GM18499 (cell line): ENCODE measurements at regions not wholly inside any gene's neighbourhood (a gene's known extent, or its start where the extent isn't known, plus 50 kb on each side); places are given as distances from the start of the nearest gene placed in this dataset.

Experiments used
- ATAC-seq: cut with Tn5 transposase; IDR thresholded peaks from one replicate; pipeline ENCODE4 v1.9.1; 2021; ENCODE audit warnings: moderate number of reproducible peaks; ENCODE audit not compliant: insufficient read depth, unreplicated experiment

DNA sequence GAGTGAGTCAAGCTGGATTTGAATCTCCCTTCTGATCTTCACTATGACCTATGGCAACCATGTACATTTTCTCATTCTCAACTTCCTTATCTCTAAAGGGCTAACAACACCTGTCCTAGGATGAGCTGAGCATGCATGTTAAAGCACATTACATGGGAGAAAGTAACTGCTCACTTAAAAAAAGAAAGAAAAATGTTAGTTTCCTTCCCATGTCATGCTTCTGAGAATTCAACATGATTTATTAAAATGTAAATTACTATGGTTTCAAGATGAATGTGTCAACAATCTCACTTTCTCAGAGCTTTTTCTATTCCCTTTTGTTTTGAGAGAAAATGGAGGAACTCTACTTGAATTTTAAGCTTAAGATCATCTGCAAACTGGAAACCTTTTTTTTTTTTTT is 295.3 kb downstream of the SKIDA1 start:
- peak; percentile 60 for ATAC-seq

DNA sequence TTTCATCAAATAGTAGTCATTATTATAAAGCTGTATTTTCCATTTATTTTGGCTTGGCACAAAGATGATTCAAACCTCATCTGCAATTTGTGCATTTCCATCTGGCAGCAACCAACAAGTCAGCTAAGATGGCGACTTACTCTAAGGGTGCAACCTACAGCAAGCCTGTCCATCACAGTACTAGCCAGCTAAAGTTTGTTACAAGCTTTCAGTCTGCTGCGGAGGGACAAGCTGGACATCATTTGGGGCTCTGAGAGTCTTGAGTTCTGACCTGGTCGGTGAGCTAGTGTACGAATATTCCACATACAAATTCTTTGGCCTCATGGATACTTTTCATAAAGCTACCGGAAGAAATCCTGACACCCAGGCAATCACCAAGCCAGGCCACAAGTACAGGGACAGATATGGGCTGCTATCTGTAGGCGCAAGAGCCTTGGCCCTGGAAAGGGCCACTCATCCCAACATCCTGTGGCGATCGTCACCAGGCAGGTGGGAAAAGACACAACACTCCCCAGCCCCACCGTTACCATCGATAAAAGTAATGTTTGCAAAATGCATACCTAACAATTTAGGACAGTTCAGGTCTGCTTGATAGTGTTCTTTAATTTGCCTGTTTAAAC is 307.6 kb downstream of the SKIDA1 start:
- ATAC-seq: no peak

DNA sequence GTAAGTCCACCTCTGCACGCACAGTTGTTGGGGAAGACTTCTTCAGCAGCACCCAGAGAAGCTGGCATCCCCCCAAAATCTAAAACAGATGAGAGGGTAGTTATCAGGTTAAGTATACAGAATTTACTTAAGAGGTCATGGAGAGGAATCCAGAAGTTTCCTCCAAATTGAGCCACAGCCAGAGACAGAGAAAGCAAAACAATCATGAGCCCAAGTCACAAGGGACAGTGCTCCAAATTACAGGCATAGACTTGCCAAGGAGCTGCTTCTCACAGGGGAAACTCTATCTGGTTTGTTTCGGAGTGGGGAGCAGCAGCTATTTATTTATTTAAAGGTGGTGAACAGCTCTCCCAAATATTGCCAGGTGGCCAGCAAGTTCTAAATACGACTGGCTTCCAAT is 308.4 kb downstream of the SKIDA1 start:
- ATAC-seq: no peak

DNA sequence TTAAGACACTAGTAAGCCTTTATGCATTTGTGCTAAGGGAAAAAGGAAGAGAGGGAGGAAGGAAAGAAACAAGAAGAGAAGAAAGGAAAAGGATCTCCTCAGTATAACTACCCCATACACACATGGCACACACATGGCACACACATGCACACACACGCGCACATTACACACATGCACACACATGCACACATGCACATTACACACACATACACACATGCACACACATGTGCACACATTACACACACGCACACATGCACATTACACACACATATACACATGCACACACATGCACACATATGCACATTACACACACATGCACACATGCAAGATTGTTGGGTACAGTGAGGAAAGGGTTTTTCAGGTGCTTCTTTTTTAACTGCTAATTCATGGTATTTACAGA is 311.2 kb downstream of the SKIDA1 start:
- no peak for ATAC-seq

DNA sequence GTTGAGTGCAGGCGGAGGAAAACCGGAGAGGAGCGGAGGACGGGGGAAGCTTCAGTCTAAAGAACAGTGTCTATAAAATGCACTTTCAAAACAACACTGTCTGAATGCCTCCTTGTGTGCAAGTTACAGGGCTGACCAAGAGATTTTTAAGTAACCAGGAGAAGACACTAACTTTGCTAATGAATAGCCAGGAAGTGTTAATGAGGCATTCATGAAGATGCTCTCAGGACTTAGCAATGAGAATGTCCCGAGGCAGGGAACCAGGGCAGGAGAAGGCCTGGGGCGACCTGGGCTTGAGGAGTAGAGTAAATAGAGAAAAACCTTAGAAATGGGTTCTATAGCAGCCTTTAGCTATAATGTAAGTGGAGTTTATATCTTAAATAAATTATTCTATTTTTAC is 312.1 kb downstream of the SKIDA1 start:
- ATAC-seq: no peak

DNA sequence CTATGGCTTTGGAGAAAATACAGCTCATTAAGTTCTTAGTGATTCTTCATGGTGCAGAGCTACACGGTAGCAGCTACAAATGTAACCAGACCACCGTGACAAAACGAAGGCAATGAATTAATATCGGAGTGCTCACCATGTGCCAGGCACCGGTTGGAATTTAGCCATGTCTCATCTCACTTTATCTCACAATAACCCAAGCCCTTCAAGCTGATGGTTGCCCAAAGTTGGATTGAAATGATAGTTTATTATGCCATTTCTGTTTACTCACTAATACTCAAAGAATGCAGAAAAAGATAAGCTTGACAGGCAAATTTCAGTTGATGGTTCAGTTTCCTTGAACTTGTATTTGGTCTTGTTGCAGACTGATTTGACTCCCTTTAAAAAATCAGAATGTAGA is 312.6 kb downstream of the SKIDA1 start:
- no peak for ATAC-seq

DNA sequence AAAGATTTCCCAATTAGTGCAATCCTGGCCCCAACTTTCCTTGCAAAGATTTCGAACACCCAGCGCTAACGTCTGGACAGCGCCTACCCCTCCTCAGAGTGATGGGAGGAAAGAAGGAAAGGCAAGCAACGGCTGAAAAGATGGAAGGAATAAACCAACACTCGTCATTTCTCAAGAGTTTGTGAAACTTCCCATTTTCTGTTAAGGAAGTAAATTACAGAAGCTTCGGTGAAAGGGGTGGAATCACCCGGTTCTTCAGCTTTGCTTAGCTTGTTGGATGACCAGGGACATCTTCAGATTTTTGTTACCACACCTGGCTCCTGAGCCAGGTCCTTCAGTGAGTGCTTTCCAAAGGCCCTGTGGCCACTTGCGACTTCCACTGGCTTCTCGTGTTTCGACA is 313.1 kb downstream of the SKIDA1 start:
- ATAC-seq: no peak

DNA sequence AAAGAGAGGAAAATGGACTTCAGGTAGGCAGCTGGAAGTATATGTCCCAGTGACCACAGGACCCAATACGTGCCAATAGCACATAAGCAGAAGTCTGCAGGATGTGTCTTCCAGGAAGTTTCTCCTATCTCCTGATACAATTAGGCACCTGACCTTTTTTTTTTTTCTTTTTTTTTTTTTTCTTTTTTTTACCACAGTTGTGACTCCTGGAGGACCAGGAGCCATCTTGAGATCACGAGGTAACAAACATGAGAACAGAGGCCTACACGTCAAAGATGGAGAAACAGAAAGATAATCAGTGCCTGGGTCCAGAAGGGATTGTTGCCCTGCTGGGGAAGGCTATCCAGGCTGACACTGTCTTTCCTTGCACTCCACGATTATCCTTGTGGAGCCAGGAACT is 312.4 kb upstream of the NEBL start:
- no peak for ATAC-seq

DNA sequence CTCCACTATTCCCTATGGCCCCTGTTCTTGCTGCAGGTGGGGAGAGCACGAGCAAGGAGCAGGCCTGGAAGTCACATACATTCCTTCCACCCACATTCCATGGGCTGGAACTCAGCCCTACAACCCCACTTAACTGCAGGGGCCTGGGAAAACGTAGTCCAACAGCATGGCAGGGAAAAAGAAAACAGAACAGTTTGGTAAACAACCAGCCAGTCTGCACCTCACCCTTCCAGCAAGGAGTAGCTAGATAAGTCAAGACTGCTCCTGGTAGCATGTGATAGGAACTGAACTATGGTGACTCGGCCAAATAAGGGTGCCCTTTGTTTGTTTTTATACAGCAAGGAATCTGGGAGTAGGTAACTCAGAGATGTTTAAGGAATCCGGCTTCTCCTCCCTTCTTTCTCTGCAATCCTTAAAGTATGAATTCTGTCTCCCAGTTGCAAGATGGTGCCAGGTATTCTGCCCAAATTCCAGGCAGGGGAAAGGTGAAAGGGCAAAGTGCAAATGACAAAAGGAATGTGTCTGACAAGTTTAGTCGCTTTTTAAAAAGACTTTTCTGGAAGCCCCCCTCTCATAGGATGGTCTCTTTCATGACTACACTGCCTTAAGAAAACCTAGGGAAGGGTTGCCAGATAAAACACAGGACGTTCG is 311.7 kb upstream of the NEBL start:
- no peak for ATAC-seq

DNA sequence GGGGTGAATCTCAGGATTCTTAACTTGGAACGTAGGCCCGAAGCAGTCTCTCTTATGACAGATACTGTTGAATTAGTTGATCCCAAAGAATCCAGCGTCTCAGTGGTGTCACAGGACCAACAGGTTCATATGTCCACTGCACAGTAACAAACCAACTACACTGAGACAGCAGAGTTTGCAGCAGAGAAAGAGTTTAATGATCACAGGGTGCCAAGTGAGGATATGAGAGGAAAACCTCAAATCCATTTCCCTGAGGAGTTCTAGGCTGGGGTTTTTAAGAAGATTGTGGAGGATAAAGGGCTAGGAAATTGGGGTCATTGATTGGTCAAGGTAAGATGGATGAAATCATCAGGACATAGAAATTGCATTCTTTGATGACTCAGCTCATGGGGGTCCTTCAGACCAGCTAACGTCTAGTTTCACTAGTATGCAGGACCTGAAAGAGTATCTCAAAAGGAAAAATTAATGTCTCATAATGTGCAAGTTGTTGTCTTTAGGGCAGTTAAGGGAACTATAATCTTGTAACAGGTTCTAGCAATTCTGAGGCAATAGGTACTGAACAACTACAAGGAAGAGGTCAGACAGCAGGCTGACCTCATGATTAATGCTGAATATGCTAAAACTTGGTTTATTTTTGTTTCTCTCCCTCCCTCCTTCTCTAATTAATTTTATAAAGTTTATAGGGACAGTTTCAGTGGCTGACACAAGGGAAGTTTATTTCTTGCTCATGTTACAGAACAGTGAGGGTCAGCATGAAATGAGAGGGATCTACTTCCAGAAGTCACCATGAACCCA is 310.9 kb upstream of the NEBL start:
- no peak for ATAC-seq

DNA sequence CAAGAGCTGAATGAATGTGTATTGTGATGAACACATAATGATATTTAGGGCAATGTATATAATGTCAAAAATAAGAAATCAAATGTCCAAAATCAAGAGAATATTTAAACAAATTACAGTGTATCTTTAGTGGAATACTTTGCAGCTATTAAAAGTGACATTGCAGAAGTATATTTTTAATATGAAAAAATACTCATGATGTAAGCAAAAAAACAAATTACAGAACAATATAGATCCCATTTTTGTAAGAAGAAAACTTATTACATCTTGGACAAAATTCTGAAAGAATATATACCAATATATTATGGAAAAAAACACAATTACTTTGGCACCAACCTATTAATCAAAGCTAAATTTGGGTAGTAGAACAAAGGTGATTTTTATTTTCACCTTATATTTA is 308.2 kb upstream of the NEBL start:
- no peak for ATAC-seq

DNA sequence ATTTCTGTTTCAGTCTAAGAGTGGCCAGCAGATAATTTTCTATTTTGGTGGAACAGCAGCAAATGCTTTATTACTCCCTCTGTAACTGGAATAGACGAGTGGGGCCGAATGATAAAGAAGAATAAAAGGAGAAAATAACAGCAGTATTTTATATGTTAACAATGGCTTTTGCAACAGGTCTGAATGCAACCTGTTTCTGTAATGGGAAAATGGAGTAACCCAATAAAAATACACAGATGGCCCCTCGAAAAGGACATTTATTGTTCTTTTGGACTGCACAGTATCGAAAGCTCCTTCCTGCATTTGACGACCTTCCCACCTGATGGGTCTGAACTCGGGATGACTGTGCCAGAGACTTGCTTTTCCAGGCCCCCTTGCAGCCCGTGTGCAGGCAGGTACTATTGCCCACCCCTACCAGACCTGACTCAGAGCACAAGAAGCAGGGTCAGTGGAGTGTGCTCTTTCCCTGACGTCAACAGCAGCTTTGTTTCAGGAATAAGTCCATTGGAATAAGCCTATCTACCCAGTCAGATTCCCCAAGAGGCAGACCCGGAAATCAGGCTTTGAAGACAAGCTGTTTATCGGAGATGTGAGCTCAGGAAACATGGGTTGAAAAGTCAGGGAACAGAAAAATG is 306.5 kb upstream of the NEBL start:
- no peak for ATAC-seq

DNA sequence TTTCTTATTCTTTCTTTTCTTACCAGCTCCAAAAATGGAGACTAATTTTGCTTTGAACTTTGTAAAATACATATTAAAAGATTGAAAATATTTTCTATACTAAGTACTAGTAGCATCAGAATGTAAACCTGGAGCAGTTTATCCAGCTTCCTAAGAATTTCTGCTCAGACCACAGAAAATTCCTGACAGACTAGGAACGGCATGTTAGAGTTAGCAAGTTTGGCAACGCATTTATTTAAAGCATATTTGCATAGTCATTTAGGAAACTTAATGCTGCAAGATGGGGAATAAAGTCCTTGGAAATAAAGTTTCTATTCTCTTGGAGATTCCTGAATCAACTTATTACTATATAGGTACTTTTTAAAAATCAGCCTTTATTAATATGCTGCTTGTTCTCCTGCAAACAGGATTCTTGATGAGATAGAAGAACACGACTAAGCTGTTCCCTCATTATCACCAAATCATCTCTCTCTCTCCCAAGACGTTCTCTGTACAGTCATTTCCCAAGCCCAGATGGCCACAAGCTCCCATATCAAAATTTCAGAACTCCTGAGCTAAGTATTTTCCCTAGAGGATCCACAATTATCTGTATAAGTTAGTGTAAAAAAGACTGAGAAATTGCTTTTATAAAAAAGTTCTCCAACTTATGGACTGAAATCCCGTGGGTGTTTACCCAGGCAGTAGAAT is 305.8 kb upstream of the NEBL start:
- no peak for ATAC-seq

DNA sequence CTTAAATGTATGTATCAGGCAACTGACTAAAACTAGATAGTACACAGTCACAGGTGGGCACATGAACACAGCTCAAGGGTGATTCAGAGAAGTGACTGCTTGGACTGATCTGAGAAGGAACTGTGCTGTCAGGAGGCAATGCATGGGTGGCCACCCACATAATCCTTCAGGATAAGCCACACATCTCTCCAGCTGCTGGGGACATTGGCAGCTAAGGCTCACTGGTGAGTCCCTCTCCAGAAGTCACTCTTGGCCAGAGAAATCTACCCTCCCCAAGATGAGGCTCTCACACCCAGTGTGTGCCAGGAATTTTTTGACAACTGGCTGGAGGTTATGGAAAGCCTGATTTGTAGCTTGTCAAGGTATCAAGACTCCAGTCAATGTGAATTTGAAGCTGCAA is 302.4 kb upstream of the NEBL start:
- no peak for ATAC-seq

DNA sequence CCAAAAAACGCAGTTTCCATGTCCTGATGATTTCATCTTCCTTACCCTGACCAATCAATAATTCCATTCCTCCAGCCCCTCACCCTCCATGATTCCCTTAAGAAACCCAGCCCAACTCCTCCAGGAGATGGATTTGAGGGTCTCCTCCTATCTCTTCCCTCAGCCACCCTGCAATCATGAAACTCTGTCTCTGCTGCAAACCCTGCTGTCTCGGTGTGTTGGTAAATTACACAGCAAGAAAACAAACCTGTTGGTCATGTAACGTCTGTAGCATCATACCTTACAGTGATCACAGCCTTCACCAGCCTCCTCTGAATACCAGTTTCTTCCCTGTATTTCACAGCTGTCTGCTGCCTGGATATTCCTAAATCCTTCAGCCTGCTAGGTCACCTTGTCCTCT is 300.7 kb upstream of the NEBL start:
- ATAC-seq: no peak

DNA sequence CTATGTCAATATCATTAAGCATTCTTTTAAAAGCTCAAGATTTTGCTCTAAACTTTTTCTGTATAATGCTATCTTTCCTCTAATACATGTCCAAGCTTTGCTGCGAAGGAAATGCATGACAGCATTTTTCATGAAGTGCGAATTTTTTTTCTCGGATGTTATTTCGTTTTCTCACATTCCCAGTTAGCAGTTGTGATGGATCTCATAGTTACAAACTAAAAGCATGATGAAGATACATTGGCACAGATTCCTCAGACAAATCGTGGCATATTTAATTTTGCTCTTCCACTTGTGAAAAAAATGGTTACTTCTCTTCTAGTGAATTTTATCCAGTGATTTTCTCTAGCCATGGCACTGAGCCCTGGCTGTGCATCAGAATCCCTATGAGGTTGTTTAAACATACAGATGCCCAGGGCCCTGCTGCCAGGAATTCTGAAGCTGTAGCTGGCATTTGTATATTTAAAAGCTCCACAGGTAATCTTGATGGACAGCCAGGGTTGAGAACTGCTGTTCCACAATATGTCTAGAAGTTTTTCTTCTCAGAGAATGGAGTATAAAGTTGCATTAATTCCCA is 299.8 kb upstream of the NEBL start:
- ATAC-seq: no peak

DNA sequence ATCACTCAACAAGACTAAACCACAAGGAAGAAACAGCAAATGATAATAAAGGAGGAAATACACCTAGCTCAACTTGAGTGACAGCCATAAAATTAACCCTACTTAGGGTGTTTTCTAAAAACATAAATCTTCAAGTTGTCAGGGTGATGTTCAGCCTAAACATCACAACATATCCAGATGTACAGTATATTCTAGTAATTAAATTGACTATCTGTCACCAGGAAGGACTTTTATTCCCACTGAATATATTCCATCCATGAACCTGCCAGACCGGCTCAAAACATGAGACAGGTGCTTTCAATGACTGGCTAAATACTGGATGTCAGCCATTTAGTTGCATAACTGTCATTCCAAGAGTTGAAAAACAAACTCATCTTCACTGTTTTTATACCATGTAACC is 298.1 kb upstream of the NEBL start:
- ATAC-seq: no peak

DNA sequence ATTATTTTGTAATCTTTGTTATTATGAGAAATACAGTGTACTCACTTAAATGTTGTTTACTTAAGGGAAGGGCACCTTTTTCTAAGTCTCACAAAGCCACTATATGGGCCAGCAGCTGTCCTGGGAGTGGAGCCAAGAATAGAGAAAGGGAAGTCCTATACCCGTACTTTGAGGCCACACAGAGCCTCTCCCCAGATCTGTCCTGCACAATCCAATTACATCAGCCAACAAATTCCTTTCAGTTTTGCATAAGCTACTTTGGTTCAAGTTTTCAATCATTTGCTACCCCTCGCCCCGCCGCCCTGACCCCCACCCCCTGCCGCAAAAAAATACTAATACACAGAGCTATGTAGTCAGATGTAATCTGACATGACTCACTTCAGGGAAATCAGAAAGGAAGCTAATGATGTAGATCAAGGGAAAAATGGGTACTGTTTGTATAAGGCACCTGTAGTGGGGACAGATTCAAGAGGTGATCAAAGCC is 297.4 kb upstream of the NEBL start:
- ATAC-seq: no peak

DNA sequence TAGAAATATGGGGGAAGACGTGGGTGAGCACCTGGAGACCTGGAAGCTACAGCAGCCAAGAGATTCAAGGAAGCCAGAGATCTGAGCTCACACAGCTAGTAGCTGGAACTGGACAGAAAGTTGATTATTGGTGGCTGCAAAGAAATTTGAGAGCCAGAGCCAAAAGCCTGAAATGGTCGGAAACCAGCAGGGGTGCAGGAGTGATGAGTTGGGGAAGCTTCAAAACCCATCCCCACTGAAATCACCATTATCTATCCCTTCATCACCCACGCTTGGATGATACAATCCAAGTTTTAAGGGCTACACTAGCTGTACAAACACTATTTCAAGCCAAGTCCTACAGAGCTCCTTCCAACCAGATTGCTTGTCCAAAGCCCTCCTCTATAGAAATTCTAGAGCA is 296.1 kb upstream of the NEBL start:
- ATAC-seq: no peak

DNA sequence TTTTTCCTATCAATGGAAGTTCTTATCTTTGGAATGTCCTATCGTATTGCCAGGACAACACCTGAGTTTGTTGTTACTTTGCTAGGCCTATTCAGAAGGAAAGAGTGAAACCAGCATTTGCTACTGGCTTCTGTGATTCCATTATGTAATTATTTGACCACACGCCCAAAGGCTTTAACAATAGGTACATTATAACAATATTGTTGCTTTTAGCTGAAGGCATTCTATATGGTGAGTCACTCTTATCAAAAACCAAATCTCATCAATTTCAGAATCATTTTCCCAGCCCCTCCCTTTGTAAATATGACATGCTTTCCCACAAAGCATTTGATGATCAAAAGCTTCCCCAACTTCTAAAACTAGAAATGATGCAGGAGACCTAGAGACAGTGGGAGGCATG is 294.4 kb upstream of the NEBL start:
- no peak for ATAC-seq
